AG10803 (cell line): ENCODE measurements at regions not wholly inside any gene's neighbourhood (a gene's known extent, or its start where the extent isn't known, plus 50 kb on each side); places are given as distances from the start of the nearest gene placed in this dataset.

Experiments used
- DNase-seq: peaks from one replicate; pipeline ENCODE4 v3.0.0; 2010; ENCODE audit warnings: low read depth
- H3K4me3 ChIP-seq: 2 replicates; pipeline ENCODE4 v1.5.1; 2011; ENCODE audit warnings: mild to moderate bottlenecking, low read length, control low read depth
- CTCF ChIP-seq: conservative IDR thresholded peaks from 2 replicates; pipeline ENCODE4 v1.5.1; 2011; ENCODE audit warnings: mild to moderate bottlenecking, low read length, control low read depth, inconsistent platforms

- no peak overlapping the region for H3K4me3 ChIP-seq
- TF ChIP-seq CTCF: no peak
- no peak for DNase-seq
Observed at GRCh38 chr2:215659650-215660049, 223.8 kb upstream of the FN1 start.

GRCh38 chr2:215658635-215659305 is 222.9 kb upstream of the FN1 start:
- H3K4me3 ChIP-seq: no peak overlapping the region
- no peak for TF ChIP-seq CTCF
- DNase-seq: no peak

- no peak overlapping the region for H3K4me3 ChIP-seq
- peak; percentile 91 for DNase-seq
- peak; percentile 14; the same call in 1 of the 2 replicates for TF ChIP-seq CTCF
Observed at GRCh38 chr2:215657844-215658243, 222.0 kb upstream of the FN1 start.

GRCh38 chr2:215654148-215654819 is 218.4 kb upstream of the FN1 start:
- DNase-seq: peak; percentile 85
- H3K4me3 ChIP-seq: peak overlapping the region; percentile 8; the same call in 1 of the 2 replicates
- TF ChIP-seq CTCF: no peak

- H3K4me3 ChIP-seq: no peak overlapping the region
- DNase-seq: peak; percentile 72
- no peak for TF ChIP-seq CTCF
Observed at GRCh38 chr2:215653344-215654030, 217.6 kb upstream of the FN1 start.

GRCh38 chr2:215652388-215652787 is 216.5 kb upstream of the FN1 start:
- H3K4me3 ChIP-seq: no peak overlapping the region
- no peak for TF ChIP-seq CTCF
- DNase-seq: peak; percentile 93
